ENCODE measurements at regions not wholly inside any gene's neighbourhood (a gene's known extent, or its start where the extent isn't known, plus 50 kb on each side); places are given as distances from the start of the nearest gene placed in this dataset.

DNA sequence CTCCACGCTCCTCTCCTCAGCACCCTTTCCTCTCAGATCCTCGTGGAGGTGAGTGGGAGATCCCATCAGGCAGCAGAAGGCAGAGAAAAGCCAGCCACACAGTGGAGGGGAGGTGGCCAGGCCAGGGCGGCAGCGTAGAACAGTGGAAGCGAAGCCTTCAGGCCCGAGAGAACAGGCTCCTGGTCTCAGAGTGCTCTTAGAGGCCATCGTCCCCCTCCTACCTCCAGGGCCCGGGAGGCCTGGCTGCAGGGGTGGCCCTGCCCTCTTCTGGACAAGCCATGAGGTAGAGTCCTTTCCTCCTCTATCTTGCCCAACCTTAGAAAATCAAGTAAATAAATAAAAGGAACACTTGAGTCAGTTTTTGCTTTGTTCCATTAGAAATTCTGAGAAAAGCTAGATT lies 202.0 kb downstream of the KATNAL1 start:
- TF ChIP-seq, protein P1, sequence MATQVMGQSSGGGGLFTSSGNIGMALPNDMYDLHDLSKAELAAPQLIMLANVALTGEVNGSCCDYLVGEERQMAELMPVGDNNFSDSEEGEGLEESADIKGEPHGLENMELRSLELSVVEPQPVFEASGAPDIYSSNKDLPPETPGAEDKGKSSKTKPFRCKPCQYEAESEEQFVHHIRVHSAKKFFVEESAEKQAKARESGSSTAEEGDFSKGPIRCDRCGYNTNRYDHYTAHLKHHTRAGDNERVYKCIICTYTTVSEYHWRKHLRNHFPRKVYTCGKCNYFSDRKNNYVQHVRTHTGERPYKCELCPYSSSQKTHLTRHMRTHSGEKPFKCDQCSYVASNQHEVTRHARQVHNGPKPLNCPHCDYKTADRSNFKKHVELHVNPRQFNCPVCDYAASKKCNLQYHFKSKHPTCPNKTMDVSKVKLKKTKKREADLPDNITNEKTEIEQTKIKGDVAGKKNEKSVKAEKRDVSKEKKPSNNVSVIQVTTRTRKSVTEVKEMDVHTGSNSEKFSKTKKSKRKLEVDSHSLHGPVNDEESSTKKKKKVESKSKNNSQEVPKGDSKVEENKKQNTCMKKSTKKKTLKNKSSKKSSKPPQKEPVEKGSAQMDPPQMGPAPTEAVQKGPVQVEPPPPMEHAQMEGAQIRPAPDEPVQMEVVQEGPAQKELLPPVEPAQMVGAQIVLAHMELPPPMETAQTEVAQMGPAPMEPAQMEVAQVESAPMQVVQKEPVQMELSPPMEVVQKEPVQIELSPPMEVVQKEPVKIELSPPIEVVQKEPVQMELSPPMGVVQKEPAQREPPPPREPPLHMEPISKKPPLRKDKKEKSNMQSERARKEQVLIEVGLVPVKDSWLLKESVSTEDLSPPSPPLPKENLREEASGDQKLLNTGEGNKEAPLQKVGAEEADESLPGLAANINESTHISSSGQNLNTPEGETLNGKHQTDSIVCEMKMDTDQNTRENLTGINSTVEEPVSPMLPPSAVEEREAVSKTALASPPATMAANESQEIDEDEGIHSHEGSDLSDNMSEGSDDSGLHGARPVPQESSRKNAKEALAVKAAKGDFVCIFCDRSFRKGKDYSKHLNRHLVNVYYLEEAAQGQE (IDR thresholded peaks at IDR 0.05; ENCODE audit: low read depth, low read length) = no peak
- no peak for TF ChIP-seq EP300 (IDR thresholded peaks at IDR 0.05; ENCODE audit: borderline replicate concordance in 1 of 2, low read depth in 1 of 2, low read length in 1 of 2)
- no peak for TF ChIP-seq RFX5 (IDR thresholded peaks at IDR 0.05; ENCODE audit: low read length)
- no peak for TF ChIP-seq TAF1 (IDR thresholded peaks at IDR 0.05; ENCODE audit: borderline replicate concordance, low read depth, low read length)
- TF ChIP-seq, protein P2, sequence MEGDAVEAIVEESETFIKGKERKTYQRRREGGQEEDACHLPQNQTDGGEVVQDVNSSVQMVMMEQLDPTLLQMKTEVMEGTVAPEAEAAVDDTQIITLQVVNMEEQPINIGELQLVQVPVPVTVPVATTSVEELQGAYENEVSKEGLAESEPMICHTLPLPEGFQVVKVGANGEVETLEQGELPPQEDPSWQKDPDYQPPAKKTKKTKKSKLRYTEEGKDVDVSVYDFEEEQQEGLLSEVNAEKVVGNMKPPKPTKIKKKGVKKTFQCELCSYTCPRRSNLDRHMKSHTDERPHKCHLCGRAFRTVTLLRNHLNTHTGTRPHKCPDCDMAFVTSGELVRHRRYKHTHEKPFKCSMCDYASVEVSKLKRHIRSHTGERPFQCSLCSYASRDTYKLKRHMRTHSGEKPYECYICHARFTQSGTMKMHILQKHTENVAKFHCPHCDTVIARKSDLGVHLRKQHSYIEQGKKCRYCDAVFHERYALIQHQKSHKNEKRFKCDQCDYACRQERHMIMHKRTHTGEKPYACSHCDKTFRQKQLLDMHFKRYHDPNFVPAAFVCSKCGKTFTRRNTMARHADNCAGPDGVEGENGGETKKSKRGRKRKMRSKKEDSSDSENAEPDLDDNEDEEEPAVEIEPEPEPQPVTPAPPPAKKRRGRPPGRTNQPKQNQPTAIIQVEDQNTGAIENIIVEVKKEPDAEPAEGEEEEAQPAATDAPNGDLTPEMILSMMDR (IDR thresholded peaks at IDR 0.05) = no peak
- no peak for TF ChIP-seq NFIC (IDR thresholded peaks at IDR 0.05; ENCODE audit: borderline replicate concordance)

Measured in SK-N-SH (cell line).